HL-60 (cell line): ENCODE measurements at regions not wholly inside any gene's neighbourhood (a gene's known extent, or its start where the extent isn't known, plus 50 kb on each side); places are given as distances from the start of the nearest gene placed in this dataset.

Source experiments
- DNase-seq, 2 experiments: peaks; one replicate each; pipeline ENCODE4 v3.0.0-alpha.2; 2010 to 2020; ENCODE audit warnings: low read depth in 1 of 2, low spot score in 1 of 2
- H3K27ac ChIP-seq: fragments of 250-450 bp; sonication (Bioruptor Pico); replicated peaks from 2 replicates; pipeline ENCODE4 v1.5.1; 2020; ENCODE audit warnings: mild to moderate bottlenecking, moderate library complexity
- H3K27me3 ChIP-seq: fragments of 250-450 bp; sonication (Bioruptor Pico); 2 replicates; pipeline ENCODE4 v1.5.1; 2021; ENCODE audit warnings: mild to moderate bottlenecking, moderate library complexity; ENCODE audit not compliant: insufficient read depth, poor library complexity, severe bottlenecking
- H3K4me3 ChIP-seq: replicated peaks from 2 replicates; pipeline ENCODE4 v1.5.1; 2011; ENCODE audit warnings: mild to moderate bottlenecking, control low read depth, low read length; ENCODE audit not compliant: insufficient read depth
- CTCF ChIP-seq: IDR thresholded peaks from one replicate; pipeline ENCODE4 v1.5.1; 2011; ENCODE audit warnings: low read length, control low read depth, inconsistent platforms; ENCODE audit not compliant: insufficient read depth
- GABPA ChIP-seq: IDR thresholded peaks from 2 replicates; pipeline ENCODE4 v1.6.1; 2012; ENCODE audit warnings: low read depth
- POLR2AphosphoS5 ChIP-seq: IDR thresholded peaks from 2 replicates; pipeline ENCODE4 v1.6.1; 2012; ENCODE audit warnings: low read depth
- SPI1 ChIP-seq: IDR thresholded peaks from 2 replicates; pipeline ENCODE4 v1.6.1; 2012; ENCODE audit warnings: low read depth, mild to moderate bottlenecking, borderline replicate concordance
- TF ChIP-seq, protein P1 (sequence below): IDR thresholded peaks from 2 replicates; pipeline ENCODE4 v1.6.1; 2012; ENCODE audit warnings: low read depth; ENCODE audit not compliant: insufficient replicate concordance

DNA sequence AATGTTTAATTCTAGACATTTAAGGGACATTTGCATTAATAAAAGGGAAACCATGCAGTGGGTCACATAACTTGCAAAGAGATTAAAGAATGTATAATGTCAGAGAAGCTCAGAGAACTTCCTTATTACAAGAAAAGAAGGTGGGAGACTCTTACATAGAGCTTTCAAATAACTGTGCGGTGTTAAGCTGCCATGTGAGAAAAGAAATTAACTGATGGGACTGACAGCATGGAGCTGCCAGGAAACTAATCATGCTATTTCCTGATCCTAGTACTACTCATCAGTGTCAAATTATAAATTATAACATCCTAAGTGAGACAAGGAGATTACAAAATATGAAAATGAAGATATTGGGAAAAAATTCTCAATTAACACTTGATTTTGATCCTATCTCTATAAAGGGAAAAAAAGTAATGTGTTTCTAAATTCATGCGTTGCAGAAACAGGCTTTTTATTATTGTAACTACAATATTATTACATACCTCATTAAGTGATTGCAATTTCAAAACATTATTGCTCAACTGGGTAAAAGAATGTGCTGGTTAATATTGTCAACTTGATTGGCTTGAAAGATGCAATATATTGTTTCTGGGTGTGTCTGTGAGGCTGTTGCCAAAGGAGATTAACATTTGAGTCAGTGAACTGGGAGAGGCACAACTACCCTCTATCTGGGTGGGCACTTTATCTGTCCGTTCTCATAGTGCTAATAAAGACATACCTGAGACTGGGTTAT lies 609.5 kb upstream of the NUDT12 start:
- Histone ChIP-seq H3K4me3 (no peak overlapping the region), H3K27me3 (no peaks in the 10 kb centered on the region), H3K27ac (no peak overlapping the region)
- TF ChIP-seq SPI1 (no peak), CTCF (no peak), GABPA (no peak), POLR2AphosphoS5 (no peak)
- TF ChIP-seq, protein P1, sequence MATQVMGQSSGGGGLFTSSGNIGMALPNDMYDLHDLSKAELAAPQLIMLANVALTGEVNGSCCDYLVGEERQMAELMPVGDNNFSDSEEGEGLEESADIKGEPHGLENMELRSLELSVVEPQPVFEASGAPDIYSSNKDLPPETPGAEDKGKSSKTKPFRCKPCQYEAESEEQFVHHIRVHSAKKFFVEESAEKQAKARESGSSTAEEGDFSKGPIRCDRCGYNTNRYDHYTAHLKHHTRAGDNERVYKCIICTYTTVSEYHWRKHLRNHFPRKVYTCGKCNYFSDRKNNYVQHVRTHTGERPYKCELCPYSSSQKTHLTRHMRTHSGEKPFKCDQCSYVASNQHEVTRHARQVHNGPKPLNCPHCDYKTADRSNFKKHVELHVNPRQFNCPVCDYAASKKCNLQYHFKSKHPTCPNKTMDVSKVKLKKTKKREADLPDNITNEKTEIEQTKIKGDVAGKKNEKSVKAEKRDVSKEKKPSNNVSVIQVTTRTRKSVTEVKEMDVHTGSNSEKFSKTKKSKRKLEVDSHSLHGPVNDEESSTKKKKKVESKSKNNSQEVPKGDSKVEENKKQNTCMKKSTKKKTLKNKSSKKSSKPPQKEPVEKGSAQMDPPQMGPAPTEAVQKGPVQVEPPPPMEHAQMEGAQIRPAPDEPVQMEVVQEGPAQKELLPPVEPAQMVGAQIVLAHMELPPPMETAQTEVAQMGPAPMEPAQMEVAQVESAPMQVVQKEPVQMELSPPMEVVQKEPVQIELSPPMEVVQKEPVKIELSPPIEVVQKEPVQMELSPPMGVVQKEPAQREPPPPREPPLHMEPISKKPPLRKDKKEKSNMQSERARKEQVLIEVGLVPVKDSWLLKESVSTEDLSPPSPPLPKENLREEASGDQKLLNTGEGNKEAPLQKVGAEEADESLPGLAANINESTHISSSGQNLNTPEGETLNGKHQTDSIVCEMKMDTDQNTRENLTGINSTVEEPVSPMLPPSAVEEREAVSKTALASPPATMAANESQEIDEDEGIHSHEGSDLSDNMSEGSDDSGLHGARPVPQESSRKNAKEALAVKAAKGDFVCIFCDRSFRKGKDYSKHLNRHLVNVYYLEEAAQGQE = no peak
- DNase-seq = no peak

GRCh38 chr5:104170926-104171325 lies 608.3 kb upstream of the NUDT12 start:
- TF ChIP-seq SPI1 = no peak
- TF ChIP-seq CTCF = no peak
- TF ChIP-seq, protein P1 = no peak
- TF ChIP-seq POLR2AphosphoS5 = no peak
- no peak for TF ChIP-seq GABPA
- DNase-seq = no peak

DNA sequence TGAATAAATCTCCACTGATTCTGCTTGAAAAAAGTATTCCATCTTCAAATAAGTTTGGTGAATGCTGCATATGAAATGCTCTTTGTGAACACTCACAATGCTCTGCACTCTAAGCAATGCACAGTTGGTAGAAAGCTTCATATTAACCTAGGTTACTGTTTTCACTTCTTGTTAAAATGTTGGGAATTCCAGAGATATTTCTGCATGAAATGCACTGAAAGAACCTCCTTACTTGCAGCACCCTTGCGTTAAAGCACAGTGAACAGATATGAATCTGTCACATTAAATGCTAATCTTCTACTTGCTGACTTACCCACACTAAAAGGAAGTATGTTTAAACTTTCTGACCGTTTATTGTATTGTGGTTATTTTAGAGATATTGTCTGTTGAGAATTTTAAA lies 584.1 kb upstream of the NUDT12 start:
- DNase-seq = no peak
- Histone ChIP-seq H3K27me3 (no peaks in the 10 kb centered on the region), H3K4me3 (no peak overlapping the region), H3K27ac (no peak overlapping the region)
- TF ChIP-seq CTCF = no peak
- no peak for TF ChIP-seq POLR2AphosphoS5
- TF ChIP-seq, protein P1 = no peak
- no peak for TF ChIP-seq SPI1

More at GRCh38 chr5:104170926-104171325, 608.3 kb upstream of the NUDT12 start:
- H3K4me3 ChIP-seq = no peak overlapping the region
- no peak overlapping the region for H3K27ac ChIP-seq
- no peaks in the 10 kb centered on the region for H3K27me3 ChIP-seq
